K562 (cell line): ENCODE measurements at regions not wholly inside any gene's neighbourhood (a gene's known extent, or its start where the extent isn't known, plus 50 kb on each side); places are given as distances from the start of the nearest gene placed in this dataset.

Experiments used
- ATAC-seq: fragments of 200-7000 bp; cut with Tn5 transposase; 3 replicates; pipeline ENCODE4 v1.9.1; 2020; ENCODE audit warnings: moderate library complexity
- BruUV-seq: library from RNA; stranded (reverse); fragments of 400-500 nt; replicated peaks from 2 replicates; lab custom pipeline; 2021; lab: Mats Ljungman, UMichigan
- CTCF ChIA-PET: fragments of 300-600 bp; formaldehyde crosslinking; extraction: SDS; loops from one replicate; lab custom pipeline; 2021; ENCODE audit warnings: low intra/inter-chr PET ratio; lab: Yijun Ruan, JAX
- POLR2A ChIA-PET: fragments of 300-600, 350-650 bp; sonication (Branson Sonifier 250); formaldehyde crosslinking; extraction: SDS; loops from one replicate; lab custom pipeline; 2021; ENCODE audit warnings: antibody characterized with exemption, inconsistent platforms; lab: Yijun Ruan, JAX
- DNase-seq, 4 experiments: peaks; one replicate each; pipeline versions ENCODE4 v3.0.0 to v3.0.0-alpha.2; 2011 to 2018; ENCODE audit warnings: low spot score in 3 of 4, mixed read lengths in 3 of 4; ENCODE audit errors: extremely low read depth in 1 of 4
- FAIRE-seq: peaks from 2 replicates; lab custom pipeline; 2011; peaks lifted over from hg19 to GRCh38; lab: Jason Lieb, UNC
- H2AFZ ChIP-seq: 2 replicates; pipeline ENCODE4 v1.6.0; 2011; ENCODE audit warnings: low read depth, low read length, control low read depth, inconsistent platforms
- H3K27ac ChIP-seq: fragments of 200-600 bp; 3 replicates; pipeline ENCODE4 v1.8.0; 2011; ENCODE audit warnings: low read depth, mild to moderate bottlenecking, control low read depth, inconsistent platforms, low read length, moderate library complexity, mixed read lengths; ENCODE audit errors: extremely low read depth
- H3K27me3 ChIP-seq, 2 experiments: fragments of 300-600 bp in 1 of 2; 2 replicates in 1 of 2; 3 replicates in 1 of 2; pipeline versions ENCODE4 v1.6.0 to v1.8.0; 2011; ENCODE audit warnings: inconsistent platforms in 2 of 2, low read length in 2 of 2, mild to moderate bottlenecking in 1 of 2, mixed read lengths in 1 of 2, moderate library complexity in 1 of 2; ENCODE audit not compliant: control insufficient read depth in 2 of 2, insufficient read depth in 2 of 2
- H3K36me3 ChIP-seq: fragments of 300-600 bp; 3 replicates; pipeline ENCODE4 v1.8.0; 2011; ENCODE audit warnings: mild to moderate bottlenecking, low read length, inconsistent platforms; ENCODE audit not compliant: control insufficient read depth, insufficient read depth
- H3K4me1 ChIP-seq, 2 experiments: fragments of 200-600 bp in 1 of 2; replicated peaks in 1 of 2; 2 replicates in 1 of 2; 3 replicates in 1 of 2; pipeline versions ENCODE4 v1.5.1 to v1.8.0; 2011; ENCODE audit warnings: inconsistent platforms in 2 of 2, low read length in 2 of 2, mild to moderate bottlenecking in 1 of 2, mixed read lengths in 1 of 2, moderate library complexity in 1 of 2; ENCODE audit not compliant: control insufficient read depth in 2 of 2, insufficient read depth in 2 of 2
- H3K4me2 ChIP-seq: 2 replicates; pipeline ENCODE4 v1.6.1; 2011; ENCODE audit warnings: low read length, control low read depth, inconsistent platforms, mixed read lengths; ENCODE audit not compliant: insufficient read depth
- H3K4me3 ChIP-seq: fragments of 200-600 bp; sonication (generic), shearing (Covaris generic); 2 replicates; pipeline ENCODE4 v1.5.1; 2016; ENCODE audit warnings: control low read depth, inconsistent platforms
- H3K79me2 ChIP-seq: fragments of 200-600 bp; 3 replicates; pipeline ENCODE4 v1.8.0; 2011; ENCODE audit warnings: low read length, inconsistent platforms; ENCODE audit not compliant: control insufficient read depth, insufficient read depth
- H3K9ac ChIP-seq, 2 experiments: 2 replicates each; pipeline versions ENCODE4 v1.6.0 to v1.6.1; 2011; ENCODE audit warnings: low read depth in 2 of 2, low read length in 2 of 2, control low read depth in 1 of 2, inconsistent platforms in 1 of 2, mild to moderate bottlenecking in 1 of 2, mixed read lengths in 1 of 2; ENCODE audit not compliant: insufficient read depth in 1 of 2
- H3K9me1 ChIP-seq: one replicate; pipeline ENCODE4 v1.6.0; 2011; ENCODE audit warnings: inconsistent platforms, mild to moderate bottlenecking, low read length, moderate library complexity; ENCODE audit not compliant: control insufficient read depth, insufficient read depth
- H3K9me3 ChIP-seq: replicated peaks from 2 replicates; pipeline ENCODE4 v1.5.1; 2011; ENCODE audit warnings: low read depth, low read length, inconsistent platforms; ENCODE audit not compliant: control insufficient read depth, insufficient read depth
- H4K20me1 ChIP-seq: replicated peaks from 2 replicates; pipeline ENCODE4 v1.6.1; 2011; ENCODE audit warnings: low read length, inconsistent platforms, mixed read lengths; ENCODE audit not compliant: control insufficient read depth, insufficient read depth
- CBX5 ChIP-seq: IDR thresholded peaks from 2 replicates; pipeline ENCODE4 v1.6.1; 2014; ENCODE audit warnings: low read depth, borderline replicate concordance
- CHAMP1 ChIP-seq: fragments of 450-650 bp; IDR thresholded peaks from 2 replicates; pipeline ENCODE4 v1.6.1; 2016; ENCODE audit warnings: mild to moderate bottlenecking
- ELF1 ChIP-seq: fragments of 200-800 bp; sonication (Bioruptor generic); IDR thresholded peaks from 2 replicates; pipeline ENCODE4 v1.6.1; 2016; ENCODE audit warnings: missing genetic modification characterization, missing compliant biosample characterization
- HBP1 ChIP-seq: fragments of 450-650 bp; formaldehyde crosslinking; IDR thresholded peaks from 2 replicates; pipeline ENCODE4 v1.4.0; 2022; ENCODE audit warnings: missing genetic modification characterization
- SRSF3 ChIP-seq: fragments of 200-400 bp; formaldehyde crosslinking; IDR thresholded peaks from 2 replicates; pipeline ENCODE4 v1.6.1; 2016; ENCODE audit warnings: mild to moderate bottlenecking, low read length, moderate library complexity; ENCODE audit not compliant: insufficient read depth
- ZNF24 ChIP-seq: fragments of 450-650 bp; IDR thresholded peaks from 2 replicates; pipeline ENCODE4 v1.6.1; 2016
- ZNF347 ChIP-seq: fragments of 450-650 bp; formaldehyde crosslinking; IDR thresholded peaks from 2 replicates; pipeline ENCODE4 v1.4.0; 2020; ENCODE audit warnings: low read depth, mild to moderate bottlenecking, moderate library complexity
- ZNF384 ChIP-seq: IDR thresholded peaks from 2 replicates; pipeline ENCODE4 v1.6.1; 2012; ENCODE audit warnings: low read depth, low read length, improper control_type of control experiment
- ZNF644 ChIP-seq: fragments of 200-800 bp; sonication (Bioruptor generic); IDR thresholded peaks from 2 replicates; pipeline ENCODE4 v1.6.1; 2016; ENCODE audit warnings: low read depth, missing genetic modification characterization, missing compliant biosample characterization
- WGBS: fragments of 100-300 bp; shearing (Covaris generic); methylation state at CpG from one replicate; pipeline ENCODE4 v1.1.6; 2016; ENCODE audit warnings: low coverage, mixed read lengths; ENCODE audit not compliant: insufficient coverage; ENCODE audit errors: missing lambda C conversion rate; 5-methylcytosine and 5-hydroxymethylcytosine counted together
- in situ Hi-C: fragments of 300-500 bp; cut with MboI; formaldehyde crosslinking; loops from 4 replicates; pipeline ENCODE4 v1.15.0; 2018; ENCODE audit warnings: inconsistent platforms, mixed read lengths
- intact Hi-C: fragments of 100-400 bp; cut with micrococcal nuclease; formaldehyde crosslinking; loops from 2 replicates; pipeline ENCODE4 v1.14.2; 2022

DNA sequence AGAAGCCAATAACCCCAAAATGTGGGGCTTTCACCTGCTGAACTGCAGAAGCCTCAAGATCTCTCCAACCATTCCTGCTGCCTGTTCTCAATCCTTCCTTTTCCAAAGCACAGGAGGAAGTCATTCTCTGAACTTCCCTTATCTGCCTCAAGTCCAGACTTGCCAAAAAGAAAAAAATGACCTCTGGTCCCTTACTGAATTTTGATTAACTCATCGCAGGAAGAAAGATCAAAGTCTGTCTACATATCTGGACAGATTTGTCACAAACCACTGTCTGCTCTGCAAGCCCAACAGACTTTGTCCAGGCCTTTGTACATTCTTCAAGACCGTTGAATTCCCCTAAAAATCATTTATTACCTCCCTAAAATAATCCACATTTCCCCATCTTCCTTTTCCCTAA, 126.5 kb upstream of the NBEA start:
- FAIRE-seq (no peak), DNase-seq (no peak), ATAC-seq (no peak)
- WGBS: 0% methylated on average over 2 of the region's 2 CpGs
- no peak overlapping the region for H3K27ac ChIP-seq
- H3K4me1 ChIP-seq: no peaks in the 10 kb centered on the region
- TF ChIP-seq ZNF24 (no peak), ZNF384 (no peak), CBX5 (no peak), ELF1 (tag) (no peak), ZNF644 (no peak), HBP1 (CRISPR knock-in tag) (no peak), CHAMP1 (no peak), ZNF347 (CRISPR knock-in tag) (no peak), SRSF3 (no peak)
- no peak overlapping the region for H3K4me2 ChIP-seq
- no peaks in the 10 kb centered on the region for H3K36me3 ChIP-seq
- H3K27me3 ChIP-seq: no peaks in the 10 kb centered on the region
- H3K9me3 ChIP-seq: no peaks in the 10 kb centered on the region
- no peak overlapping the region for H2AFZ ChIP-seq
- no peaks in the 10 kb centered on the region for H4K20me1 ChIP-seq
- intact Hi-C loops (no loop called here), in situ Hi-C loops (no loop called here)
- no peaks in the 10 kb centered on the region for H3K9me1 ChIP-seq
- no TSS peak for BruUV-seq
- CTCF ChIA-PET: no interaction called here
- POLR2A ChIA-PET: no interaction called here
- no peak overlapping the region for H3K4me3 ChIP-seq
- H3K79me2 ChIP-seq: no peaks in the 10 kb centered on the region
- no peak overlapping the region for H3K9ac ChIP-seq
